ENCODE measurements at regions not wholly inside any gene's neighbourhood (a gene's known extent, or its start where the extent isn't known, plus 50 kb on each side); places are given as distances from the start of the nearest gene placed in this dataset.

DNA sequence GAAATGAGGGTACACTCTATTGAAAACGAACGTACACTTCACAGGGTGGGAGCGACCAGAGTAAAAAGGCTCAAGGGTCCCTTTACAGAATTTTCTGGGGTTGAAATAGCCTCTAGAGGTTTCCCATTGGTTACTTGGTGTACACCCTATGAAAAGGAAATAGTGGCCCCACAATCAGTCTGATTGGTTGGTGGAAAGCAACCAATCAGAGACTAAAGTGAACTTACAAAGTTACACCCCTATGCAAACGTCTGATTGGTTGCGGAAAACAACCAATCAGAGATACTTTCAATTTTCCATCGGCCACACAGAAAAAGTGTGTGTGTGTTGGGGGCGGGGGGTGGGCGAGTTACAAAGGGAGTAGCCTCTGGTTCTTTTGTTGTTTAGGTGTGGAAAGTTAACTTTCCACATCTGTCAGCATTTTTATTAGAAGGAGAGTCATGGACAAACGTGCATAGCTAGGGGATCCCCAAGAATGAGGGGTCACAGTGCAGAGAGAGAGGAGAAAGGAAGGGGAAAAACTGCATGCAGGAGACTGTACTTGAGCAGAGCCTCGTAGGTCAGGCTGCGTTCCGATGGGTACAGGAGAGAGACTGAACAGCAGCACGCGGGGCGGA lies 1152.1 kb downstream of the TBC1D22A start:
- Mint-ChIP-seq H3K4me1 (peaks cover 11% of the 10 kb centered on the region), H3K27me3 (ENCODE audit: low read depth) (no peaks in the 10 kb centered on the region), H3K4me3 (no peak overlapping the region), H3K27ac (no peak overlapping the region), H3K9me3 (peaks cover 24% of the 10 kb centered on the region), H3K36me3 (ENCODE audit: low read depth) (no peaks in the 10 kb centered on the region)
- TF ChIP-seq, protein P1, sequence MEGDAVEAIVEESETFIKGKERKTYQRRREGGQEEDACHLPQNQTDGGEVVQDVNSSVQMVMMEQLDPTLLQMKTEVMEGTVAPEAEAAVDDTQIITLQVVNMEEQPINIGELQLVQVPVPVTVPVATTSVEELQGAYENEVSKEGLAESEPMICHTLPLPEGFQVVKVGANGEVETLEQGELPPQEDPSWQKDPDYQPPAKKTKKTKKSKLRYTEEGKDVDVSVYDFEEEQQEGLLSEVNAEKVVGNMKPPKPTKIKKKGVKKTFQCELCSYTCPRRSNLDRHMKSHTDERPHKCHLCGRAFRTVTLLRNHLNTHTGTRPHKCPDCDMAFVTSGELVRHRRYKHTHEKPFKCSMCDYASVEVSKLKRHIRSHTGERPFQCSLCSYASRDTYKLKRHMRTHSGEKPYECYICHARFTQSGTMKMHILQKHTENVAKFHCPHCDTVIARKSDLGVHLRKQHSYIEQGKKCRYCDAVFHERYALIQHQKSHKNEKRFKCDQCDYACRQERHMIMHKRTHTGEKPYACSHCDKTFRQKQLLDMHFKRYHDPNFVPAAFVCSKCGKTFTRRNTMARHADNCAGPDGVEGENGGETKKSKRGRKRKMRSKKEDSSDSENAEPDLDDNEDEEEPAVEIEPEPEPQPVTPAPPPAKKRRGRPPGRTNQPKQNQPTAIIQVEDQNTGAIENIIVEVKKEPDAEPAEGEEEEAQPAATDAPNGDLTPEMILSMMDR (IDR thresholded peaks at IDR 0.05; ENCODE audit: unreplicated experiment in 3 of 3) = no peak

DNA sequence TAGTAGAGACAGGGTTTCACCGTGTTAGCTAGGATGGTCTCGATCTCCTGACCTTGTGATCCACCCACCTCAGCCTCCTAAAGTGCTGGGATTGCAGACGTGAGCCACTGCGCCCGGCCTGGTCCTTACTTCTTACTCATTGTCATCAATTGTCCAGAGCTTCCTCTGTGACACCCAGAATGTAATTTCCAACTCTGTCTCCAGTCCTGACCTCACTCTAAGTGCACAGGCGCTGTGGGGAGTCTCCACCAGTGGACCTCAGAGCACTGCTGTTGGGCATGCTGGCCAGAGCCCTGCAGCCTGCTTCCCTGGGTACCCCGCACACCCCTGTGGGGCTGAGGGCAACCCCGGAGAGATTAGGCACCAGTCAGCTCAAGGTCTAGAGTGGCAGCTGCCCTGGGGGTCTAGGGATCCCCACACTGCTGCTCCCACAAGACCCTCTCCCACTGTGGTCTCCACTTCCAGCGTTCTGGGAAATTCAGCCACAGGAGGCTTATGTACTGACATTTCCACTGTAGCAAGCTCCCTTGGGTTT lies 1140.3 kb downstream of the TBC1D22A start:
- Mint-ChIP-seq H3K4me3 (no peak overlapping the region), H3K4me1 (no peaks in the 10 kb centered on the region), H3K27ac (no peak overlapping the region), H3K36me3 (ENCODE audit: low read depth) (no peaks in the 10 kb centered on the region), H3K9me3 (peaks cover 22% of the 10 kb centered on the region), H3K27me3 (ENCODE audit: low read depth) (peaks cover 6% of the 10 kb centered on the region)
- TF ChIP-seq, protein P1 (IDR thresholded peaks at IDR 0.05; ENCODE audit: unreplicated experiment in 3 of 3) = no peak

DNA sequence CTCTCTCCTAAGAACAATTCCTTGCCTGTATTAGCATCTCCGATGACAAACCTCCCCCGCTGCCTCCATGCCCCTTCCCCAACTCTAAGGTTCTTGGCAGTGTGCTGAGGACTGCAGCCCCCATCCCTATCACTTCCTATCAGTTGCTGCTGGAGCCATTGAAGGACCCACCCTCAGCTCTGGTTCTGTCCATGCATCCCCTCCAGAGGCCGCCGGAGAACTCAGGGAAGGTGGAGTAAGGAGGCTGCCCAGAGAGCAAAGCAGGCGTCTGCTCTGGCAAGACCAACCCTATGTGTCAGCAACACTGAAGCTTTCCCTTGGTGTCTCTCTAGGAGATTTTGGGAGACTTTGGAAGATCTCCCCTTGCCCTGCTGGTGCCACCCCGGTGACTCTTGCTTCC lies 1139.5 kb downstream of the TBC1D22A start:
- Mint-ChIP-seq H3K9me3 (peaks cover 20% of the 10 kb centered on the region), H3K27me3 (ENCODE audit: low read depth) (peaks cover 6% of the 10 kb centered on the region), H3K36me3 (ENCODE audit: low read depth) (no peaks in the 10 kb centered on the region), H3K4me1 (no peaks in the 10 kb centered on the region), H3K4me3 (no peak overlapping the region), H3K27ac (no peak overlapping the region)
- TF ChIP-seq, protein P1 (IDR thresholded peaks at IDR 0.05; ENCODE audit: unreplicated experiment in 3 of 3) = no peak

DNA sequence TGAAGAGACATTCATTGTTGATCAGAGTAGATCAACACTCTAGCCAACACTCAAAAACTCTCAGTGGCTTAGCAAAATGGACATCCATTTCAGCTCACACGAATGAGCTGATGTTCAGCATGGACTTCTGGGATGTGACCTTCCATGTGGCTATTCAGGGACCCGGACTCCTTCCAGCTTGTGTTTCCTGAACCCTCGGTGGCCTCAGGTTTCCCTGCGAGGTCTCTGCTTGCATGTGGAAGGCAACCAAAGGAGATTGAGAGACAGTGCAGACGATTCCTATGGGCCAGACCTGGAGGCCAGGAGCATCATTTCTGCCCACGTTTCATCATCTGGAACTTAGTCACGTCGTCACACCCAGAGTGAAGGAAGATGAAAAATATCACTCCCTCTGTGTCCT lies 1137.4 kb downstream of the TBC1D22A start:
- Mint-ChIP-seq H3K27ac (no peak overlapping the region), H3K4me1 (no peaks in the 10 kb centered on the region), H3K4me3 (no peak overlapping the region), H3K36me3 (ENCODE audit: low read depth) (no peaks in the 10 kb centered on the region), H3K27me3 (ENCODE audit: low read depth) (peaks cover 6% of the 10 kb centered on the region), H3K9me3 (peaks cover 10% of the 10 kb centered on the region)
- TF ChIP-seq, protein P1 (IDR thresholded peaks at IDR 0.05; ENCODE audit: unreplicated experiment in 3 of 3) = no peak

DNA sequence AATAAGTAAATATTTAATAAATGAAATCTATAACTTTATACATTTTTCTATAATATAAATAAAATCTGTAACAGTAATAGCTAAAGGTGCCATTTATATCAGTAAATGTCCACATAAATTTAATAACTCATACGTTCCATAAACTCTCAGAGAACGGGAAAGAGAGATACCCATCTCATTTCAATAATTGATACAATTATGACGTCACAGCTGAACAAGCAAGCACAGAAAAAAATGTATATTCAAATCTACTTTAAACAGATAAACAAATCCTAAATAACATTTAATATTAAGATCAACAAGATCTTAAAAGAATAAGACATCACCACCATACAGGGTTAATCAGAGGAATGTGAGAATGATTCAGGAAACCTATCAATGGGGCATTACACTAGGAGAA lies 1136.5 kb downstream of the TBC1D22A start:
- Mint-ChIP-seq H3K27ac (no peak overlapping the region), H3K36me3 (ENCODE audit: low read depth) (no peaks in the 10 kb centered on the region), H3K4me1 (no peaks in the 10 kb centered on the region), H3K9me3 (peaks cover 14% of the 10 kb centered on the region), H3K4me3 (no peak overlapping the region), H3K27me3 (ENCODE audit: low read depth) (peaks cover 6% of the 10 kb centered on the region)
- TF ChIP-seq, protein P1 (IDR thresholded peaks at IDR 0.05; ENCODE audit: unreplicated experiment in 3 of 3) = no peak

DNA sequence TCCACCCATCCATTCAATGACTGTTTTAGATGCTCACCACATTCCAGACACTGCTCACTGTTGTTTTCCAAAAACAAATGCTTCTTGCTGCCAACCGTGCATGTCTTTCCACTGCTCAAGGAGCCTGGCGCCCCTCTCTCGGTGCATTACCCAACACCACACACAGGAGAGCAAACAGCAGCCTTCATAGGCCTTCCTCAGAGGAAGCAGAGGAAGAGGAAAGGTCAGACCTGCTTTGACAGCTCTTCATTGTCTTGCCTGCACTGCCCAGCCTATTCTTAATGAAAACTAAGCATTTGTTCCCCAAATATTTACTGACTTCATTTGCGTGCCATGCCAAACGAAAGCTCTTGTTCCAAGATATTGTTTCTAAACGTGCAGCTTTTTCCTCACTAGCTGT lies 1129.2 kb downstream of the TBC1D22A start:
- TF ChIP-seq, protein P1 (IDR thresholded peaks at IDR 0.05; ENCODE audit: unreplicated experiment in 3 of 3) = no peak
- no peak overlapping the region for H3K4me3 Mint-ChIP-seq
- no peaks in the 10 kb centered on the region for H3K4me1 Mint-ChIP-seq
- no peak overlapping the region for H3K27ac Mint-ChIP-seq
- no peaks in the 10 kb centered on the region for H3K36me3 Mint-ChIP-seq (ENCODE audit: low read depth)
- peaks cover 13% of the 10 kb centered on the region for H3K9me3 Mint-ChIP-seq
- peaks cover 7% of the 10 kb centered on the region for H3K27me3 Mint-ChIP-seq (ENCODE audit: low read depth)

Data from nephron (organoid).